PC-3 (cell line): ENCODE measurements at regions not wholly inside any gene's neighbourhood (a gene's known extent, or its start where the extent isn't known, plus 50 kb on each side); places are given as distances from the start of the nearest gene placed in this dataset.

ENCODE experiments used
- ATAC-seq: fragments of 200-7000 bp; cut with Tn5 transposase; 2 replicates; pipeline ENCODE4 v1.9.1; 2020; ENCODE audit warnings: mild to moderate bottlenecking, moderate library complexity
- BruUV-seq: library from RNA; stranded (reverse); fragments of 400-500 nt; replicated peaks from 2 replicates; lab custom pipeline; 2021; lab: Mats Ljungman, UMichigan
- CTCF ChIA-PET: fragments of 300-600 bp; sonication (Branson Sonifier 250); formaldehyde crosslinking; loops from one replicate; lab custom pipeline; 2022; ENCODE audit warnings: antibody characterized with exemption; lab: Charles Lee
- POLR2A ChIA-PET: fragments of 300-600 bp; sonication (Branson Sonifier 250); formaldehyde crosslinking; loops from one replicate; lab custom pipeline; 2022; ENCODE audit warnings: antibody characterized with exemption; ENCODE audit not compliant: unreplicated experiment; lab: Charles Lee
- DNase-seq: peaks from one replicate; pipeline ENCODE4 v3.0.0-alpha.2; 2015
- H2AFZ ChIP-seq: fragments of 300-600 bp; sonication (generic); 2 replicates; pipeline ENCODE4 v1.6.0; 2016; ENCODE audit warnings: antibody characterized with exemption, low read length
- H3F3A ChIP-seq: fragments of 300-600 bp; sonication (generic); one replicate; pipeline ENCODE4 v1.6.0; 2017; ENCODE audit warnings: antibody characterized with exemption, low read length, control low read depth, mild to moderate bottlenecking; ENCODE audit not compliant: unreplicated experiment
- H3K27ac ChIP-seq: fragments of 300-600 bp; sonication (generic); 2 replicates; pipeline ENCODE4 v1.5.1; 2016; ENCODE audit warnings: mild to moderate bottlenecking, low read length
- H3K27me3 ChIP-seq: fragments of 300-600 bp; sonication (generic); 2 replicates; pipeline ENCODE4 v1.6.1; 2016; ENCODE audit warnings: low read length, mixed read lengths
- H3K36me3 ChIP-seq: fragments of 300-600 bp; sonication (generic); 2 replicates; pipeline ENCODE4 v1.6.1; 2016; ENCODE audit warnings: low read depth, mixed run types, low read length, mixed read lengths
- H3K4me1 ChIP-seq: fragments of 300-600 bp; sonication (generic); 2 replicates; pipeline ENCODE4 v1.5.1; 2016; ENCODE audit warnings: low read length; ENCODE audit not compliant: insufficient read depth
- H3K4me2 ChIP-seq: fragments of 300-600 bp; sonication (generic); 2 replicates; pipeline ENCODE4 v1.6.0; 2016; ENCODE audit warnings: low read length
- H3K4me3 ChIP-seq: fragments of 300-600 bp; sonication (generic); 2 replicates; pipeline ENCODE4 v1.5.1; 2016; ENCODE audit warnings: mild to moderate bottlenecking, low read length, mixed read lengths
- H3K79me2 ChIP-seq: fragments of 300-600 bp; sonication (generic); 2 replicates; pipeline ENCODE4 v1.6.1; 2017; ENCODE audit warnings: low read length, mixed read lengths
- H3K9ac ChIP-seq: fragments of 300-600 bp; sonication (generic); 2 replicates; pipeline ENCODE4 v1.6.0; 2016; ENCODE audit warnings: mild to moderate bottlenecking, low read length
- H3K9me2 ChIP-seq: fragments of 300-600 bp; sonication (generic); replicated peaks from 2 replicates; pipeline ENCODE4 v1.6.1; 2016; ENCODE audit warnings: mixed run types, low read length, mixed read lengths
- H3K9me3 ChIP-seq: fragments of 300-600 bp; sonication (generic); 2 replicates; pipeline ENCODE4 v1.6.1; 2016; ENCODE audit warnings: low read length, mixed read lengths
- H4K20me1 ChIP-seq: fragments of 300-600 bp; sonication (generic); 2 replicates; pipeline ENCODE4 v1.6.1; 2016; ENCODE audit warnings: low read length, mixed read lengths
- EZH2 ChIP-seq: fragments of 300-600 bp; sonication (generic); IDR thresholded peaks from one replicate; pipeline ENCODE4 v1.6.1; 2017; ENCODE audit warnings: antibody characterized with exemption, mild to moderate bottlenecking, low read length; ENCODE audit not compliant: unreplicated experiment
- EZH2phosphoT487 ChIP-seq: fragments of 300-600 bp; sonication (generic); IDR thresholded peaks from 2 replicates; pipeline ENCODE4 v1.6.1; 2018; ENCODE audit warnings: mild to moderate bottlenecking, antibody characterized with exemption, low read length, borderline replicate concordance
- intact Hi-C: fragments of 100-400 bp; cut with micrococcal nuclease; formaldehyde crosslinking; loops from 2 replicates; pipeline ENCODE4 v1.9.0; 2023
- TF ChIP-seq, protein P1 (sequence below): fragments of 300-600 bp; sonication (generic); conservative IDR thresholded peaks from 2 replicates; pipeline ENCODE4 v1.5.1; 2017; ENCODE audit warnings: antibody characterized with exemption, low read depth, mild to moderate bottlenecking, low read length

DNA sequence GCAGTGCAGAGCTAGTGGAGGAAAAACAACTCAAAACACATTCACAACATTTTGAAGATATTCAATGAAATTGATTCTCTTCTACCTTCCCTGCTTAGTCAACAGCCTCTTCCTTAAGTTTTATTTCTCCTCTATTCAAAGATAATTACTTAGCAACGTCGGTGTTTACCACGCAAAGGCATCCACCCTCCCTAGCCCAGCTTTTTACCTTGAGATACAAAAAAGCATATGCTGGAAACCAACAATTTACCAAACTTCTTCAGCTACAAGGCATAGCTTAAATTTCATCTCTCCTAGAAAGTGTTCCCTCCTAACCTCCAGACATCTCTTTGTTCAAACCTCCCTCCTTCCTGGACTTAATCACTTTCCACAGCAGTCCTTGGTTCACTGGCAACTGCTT is 102.8 kb upstream of the SOD1 start:
- no peaks in the 10 kb centered on the region for H3K9me2 ChIP-seq
- intact Hi-C loops, result no loop called here
- ChIA-PET POLR2A (no interaction called here), CTCF (no interaction called here)
- H3K36me3 ChIP-seq, result no peaks in the 10 kb centered on the region
- H3K9ac ChIP-seq, result no peak overlapping the region
- no peaks in the 10 kb centered on the region for H3F3A ChIP-seq
- ATAC-seq, result no peak
- H3K27ac ChIP-seq, result no peak overlapping the region
- DNase-seq, result no peak
- H3K4me3 ChIP-seq, result no peak overlapping the region
- H3K4me1 ChIP-seq, result peaks cover 17% of the 10 kb centered on the region
- H2AFZ ChIP-seq, result no peak overlapping the region
- no peaks in the 10 kb centered on the region for H3K27me3 ChIP-seq
- no peaks in the 10 kb centered on the region for H4K20me1 ChIP-seq
- H3K79me2 ChIP-seq, result peaks cover 7% of the 10 kb centered on the region; the same call in 1 of the 2 replicates
- no peak overlapping the region for H3K4me2 ChIP-seq
- TF ChIP-seq EZH2phosphoT487, result no peak
- no peak for TF ChIP-seq EZH2
- TF ChIP-seq, protein P1, sequence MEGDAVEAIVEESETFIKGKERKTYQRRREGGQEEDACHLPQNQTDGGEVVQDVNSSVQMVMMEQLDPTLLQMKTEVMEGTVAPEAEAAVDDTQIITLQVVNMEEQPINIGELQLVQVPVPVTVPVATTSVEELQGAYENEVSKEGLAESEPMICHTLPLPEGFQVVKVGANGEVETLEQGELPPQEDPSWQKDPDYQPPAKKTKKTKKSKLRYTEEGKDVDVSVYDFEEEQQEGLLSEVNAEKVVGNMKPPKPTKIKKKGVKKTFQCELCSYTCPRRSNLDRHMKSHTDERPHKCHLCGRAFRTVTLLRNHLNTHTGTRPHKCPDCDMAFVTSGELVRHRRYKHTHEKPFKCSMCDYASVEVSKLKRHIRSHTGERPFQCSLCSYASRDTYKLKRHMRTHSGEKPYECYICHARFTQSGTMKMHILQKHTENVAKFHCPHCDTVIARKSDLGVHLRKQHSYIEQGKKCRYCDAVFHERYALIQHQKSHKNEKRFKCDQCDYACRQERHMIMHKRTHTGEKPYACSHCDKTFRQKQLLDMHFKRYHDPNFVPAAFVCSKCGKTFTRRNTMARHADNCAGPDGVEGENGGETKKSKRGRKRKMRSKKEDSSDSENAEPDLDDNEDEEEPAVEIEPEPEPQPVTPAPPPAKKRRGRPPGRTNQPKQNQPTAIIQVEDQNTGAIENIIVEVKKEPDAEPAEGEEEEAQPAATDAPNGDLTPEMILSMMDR, result no peak
- H3K9me3 ChIP-seq, result no peaks in the 10 kb centered on the region
- no TSS peak for BruUV-seq

DNA sequence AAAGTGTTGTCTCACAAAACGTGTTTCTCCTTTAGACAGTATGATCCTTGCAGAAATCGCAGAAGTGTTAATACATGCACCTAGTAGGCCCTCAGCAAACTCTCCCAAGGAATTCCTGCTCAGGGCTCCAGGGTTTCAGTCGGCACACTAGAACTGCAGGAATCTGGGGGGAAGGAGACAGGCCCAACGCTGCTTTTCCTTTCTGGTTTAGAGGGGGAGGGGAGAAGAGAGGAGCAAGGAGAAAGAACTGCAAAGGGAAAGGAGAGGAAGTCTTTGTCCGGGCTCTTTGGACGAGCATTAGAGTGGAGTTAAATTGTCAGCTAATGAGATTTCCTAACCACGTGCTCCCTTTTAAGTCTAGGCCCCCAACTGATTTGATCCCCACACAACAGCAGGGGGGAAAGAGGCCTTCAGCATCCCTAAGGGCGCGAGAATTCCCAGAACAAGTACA is 103.7 kb upstream of the SOD1 start:
- CTCF ChIA-PET, result no interaction called here
- Histone ChIP-seq H4K20me1 (no peaks in the 10 kb centered on the region), H3K27me3 (no peaks in the 10 kb centered on the region), H3K79me2 (peaks cover 7% of the 10 kb centered on the region; the same call in 1 of the 2 replicates), H3K9me2 (no peaks in the 10 kb centered on the region), H3K4me2 (no peak overlapping the region), H3K36me3 (no peaks in the 10 kb centered on the region), H3K9me3 (no peaks in the 10 kb centered on the region), H2AFZ (no peak overlapping the region), H3K27ac (no peak overlapping the region), H3K4me1 (peaks cover 17% of the 10 kb centered on the region), H3F3A (no peaks in the 10 kb centered on the region), H3K9ac (no peak overlapping the region), H3K4me3 (no peak overlapping the region)
- BruUV-seq, result no TSS peak
- POLR2A ChIA-PET, result no interaction called here
- intact Hi-C loops, result no loop called here
- ATAC-seq (no peak), DNase-seq (no peak)
- no peak for TF ChIP-seq EZH2phosphoT487
- TF ChIP-seq EZH2, result no peak
- TF ChIP-seq, protein P1, result no peak

DNA sequence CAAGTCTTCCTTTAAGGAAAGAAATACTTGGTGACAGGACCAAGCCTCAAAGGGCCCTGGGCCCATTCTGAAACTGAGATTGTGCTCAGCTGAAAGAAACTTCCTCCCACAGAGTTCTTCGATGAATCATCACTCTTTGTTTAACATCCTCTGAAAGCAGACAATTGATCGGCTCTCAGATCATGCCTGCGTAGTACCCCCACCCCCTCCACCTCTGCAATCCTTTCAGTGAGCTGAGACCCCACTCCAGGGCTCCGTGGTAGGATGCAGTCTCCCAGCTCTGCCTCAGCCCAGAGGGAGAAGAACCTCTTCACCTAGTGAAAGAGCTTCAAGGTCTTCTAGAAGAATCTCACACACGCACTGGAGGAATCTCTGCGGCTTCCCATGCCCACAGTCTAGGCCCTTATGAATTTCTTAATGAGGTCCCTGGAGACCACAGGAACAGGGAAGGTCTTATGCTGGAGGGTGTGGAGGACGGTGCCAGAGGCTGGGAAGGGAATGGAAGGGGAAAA is 104.9 kb upstream of the SOD1 start:
- no peak overlapping the region for H3K9ac ChIP-seq
- H3K27me3 ChIP-seq, result no peaks in the 10 kb centered on the region
- no TSS peak for BruUV-seq
- ChIA-PET POLR2A (no interaction called here), CTCF (interaction anchor here (0.6 kb wide), 1 partner anchor 20 kb away, joined by 3 read pairs; no protein-coding TSS in a partner anchor)
- peaks cover 17% of the 10 kb centered on the region for H3K4me1 ChIP-seq
- peak overlapping the region; percentile 9; the same call in 1 of the 2 replicates for H3K4me3 ChIP-seq
- H3K4me2 ChIP-seq, result peak overlapping the region; percentile 47
- H3K9me3 ChIP-seq, result no peaks in the 10 kb centered on the region
- H3K27ac ChIP-seq, result 0 out of 2 replicates have a peak overlapping the region, but pooled peaks have one; percentile 8
- ATAC-seq, result peak; percentile 30
- peak; percentile 78 for DNase-seq
- H3K36me3 ChIP-seq, result no peaks in the 10 kb centered on the region
- H3K79me2 ChIP-seq, result peaks cover 7% of the 10 kb centered on the region; the same call in 1 of the 2 replicates
- H2AFZ ChIP-seq, result peak overlapping the region; percentile 52; the same call in 1 of the 2 replicates
- intact Hi-C loops, result no loop called here
- TF ChIP-seq, protein P1, result no peak
- TF ChIP-seq EZH2, result no peak
- no peak for TF ChIP-seq EZH2phosphoT487
- no peaks in the 10 kb centered on the region for H3K9me2 ChIP-seq
- H4K20me1 ChIP-seq, result no peaks in the 10 kb centered on the region
- H3F3A ChIP-seq, result no peaks in the 10 kb centered on the region
